H9 (cell line): ENCODE measurements at regions not wholly inside any gene's neighbourhood (a gene's known extent, or its start where the extent isn't known, plus 50 kb on each side); places are given as distances from the start of the nearest gene placed in this dataset.

Source experiments
- DNase-seq: peaks from one replicate; pipeline ENCODE4 v3.0.0-alpha.2; 2017
- H2AFZ ChIP-seq: one replicate; pipeline ENCODE4 v1.6.1; 2013; ENCODE audit warnings: mild to moderate bottlenecking, low read length, control low read depth, moderate library complexity
- H2AK5ac ChIP-seq: 2 replicates; pipeline ENCODE4 v1.6.1; 2013; ENCODE audit warnings: low read length, control low read depth, mixed read lengths; ENCODE audit not compliant: insufficient read length
- H2BK120ac ChIP-seq: one replicate; pipeline ENCODE4 v1.6.1; 2013; ENCODE audit warnings: low read depth, mild to moderate bottlenecking, low read length, control low read depth, inconsistent platforms; ENCODE audit not compliant: poor library complexity, severe bottlenecking
- H2BK12ac ChIP-seq: 2 replicates; pipeline ENCODE4 v1.6.1; 2013; ENCODE audit warnings: low read length, control low read depth, mixed read lengths, low read depth; ENCODE audit not compliant: insufficient read length
- H2BK15ac ChIP-seq: 2 replicates; pipeline ENCODE4 v1.6.1; 2013; ENCODE audit warnings: low read depth, low read length, control low read depth
- H2BK20ac ChIP-seq: one replicate; pipeline ENCODE4 v1.6.1; 2013; ENCODE audit warnings: low read depth, mild to moderate bottlenecking, low read length, control low read depth, inconsistent platforms; ENCODE audit not compliant: poor library complexity, severe bottlenecking
- H2BK5ac ChIP-seq: 2 replicates; pipeline ENCODE4 v1.6.1; 2013; ENCODE audit warnings: low read length, control low read depth, mixed read lengths; ENCODE audit not compliant: insufficient read length
- H3K14ac ChIP-seq: 2 replicates; pipeline ENCODE4 v1.6.1; 2013; ENCODE audit warnings: low read length, control low read depth; ENCODE audit not compliant: insufficient read depth
- H3K18ac ChIP-seq: 2 replicates; pipeline ENCODE4 v1.6.1; 2013; ENCODE audit warnings: low read depth, mild to moderate bottlenecking, mixed read lengths, low read length, control low read depth; ENCODE audit not compliant: insufficient read length
- H3K23ac ChIP-seq: 2 replicates; pipeline ENCODE4 v1.6.1; 2013; ENCODE audit warnings: low read length, control low read depth, mixed read lengths, low read depth; ENCODE audit not compliant: insufficient read length
- H3K23me2 ChIP-seq: 2 replicates; pipeline ENCODE4 v1.6.1; 2013; ENCODE audit warnings: low read depth, mild to moderate bottlenecking, mixed read lengths, low read length, control low read depth; ENCODE audit not compliant: insufficient read length, poor library complexity, severe bottlenecking
- H3K27ac ChIP-seq: 2 replicates; pipeline ENCODE4 v1.5.1; 2013; ENCODE audit warnings: low read length, control low read depth, mixed read lengths, low read depth; ENCODE audit not compliant: insufficient read length
- H3K27me3 ChIP-seq: 2 replicates; pipeline ENCODE4 v1.6.1; 2013; ENCODE audit warnings: low read length, control low read depth, inconsistent platforms; ENCODE audit not compliant: insufficient read depth
- H3K4ac ChIP-seq: 2 replicates; pipeline ENCODE4 v1.6.1; 2013; ENCODE audit warnings: low read depth, mild to moderate bottlenecking, control low read depth, inconsistent platforms, low read length, moderate library complexity
- H3K4me1 ChIP-seq: 2 replicates; pipeline ENCODE4 v1.6.1; 2013; ENCODE audit warnings: low read length, control low read depth, inconsistent platforms; ENCODE audit not compliant: insufficient read depth
- H3K4me2 ChIP-seq: 2 replicates; pipeline ENCODE4 v1.6.1; 2013; ENCODE audit warnings: low read length, control low read depth, mixed read lengths; ENCODE audit not compliant: insufficient read length, insufficient read depth
- H3K56ac ChIP-seq: 2 replicates; pipeline ENCODE4 v1.6.1; 2013; ENCODE audit warnings: low read depth, mild to moderate bottlenecking, mixed read lengths, low read length, control low read depth; ENCODE audit not compliant: insufficient read length
- H3K79me1 ChIP-seq: 2 replicates; pipeline ENCODE4 v1.6.1; 2013; ENCODE audit warnings: low read depth, mild to moderate bottlenecking, moderate library complexity, low read length, control low read depth, inconsistent platforms; ENCODE audit not compliant: insufficient read depth, poor library complexity, severe bottlenecking
- H3K79me2 ChIP-seq: 2 replicates; pipeline ENCODE4 v1.6.1; 2013; ENCODE audit warnings: low read length, control low read depth, inconsistent platforms; ENCODE audit not compliant: insufficient read depth
- H3K9ac ChIP-seq: 2 replicates; pipeline ENCODE4 v1.6.1; 2013; ENCODE audit warnings: low read length, control low read depth, mixed read lengths; ENCODE audit not compliant: insufficient read length; ENCODE audit errors: extremely low read depth
- H3K9me3 ChIP-seq: one replicate; pipeline ENCODE4 v1.6.1; 2013; ENCODE audit warnings: low read depth, low read length, inconsistent platforms; ENCODE audit not compliant: control insufficient read depth
- H3T11ph ChIP-seq: one replicate; pipeline ENCODE4 v1.6.1; 2013; ENCODE audit warnings: mild to moderate bottlenecking, low read length, control low read depth, inconsistent platforms
- H4K20me1 ChIP-seq: one replicate; pipeline ENCODE4 v1.6.1; 2013; ENCODE audit not compliant: control insufficient read depth, insufficient read length, insufficient read depth
- H4K5ac ChIP-seq: 2 replicates; pipeline ENCODE4 v1.6.1; 2013; ENCODE audit warnings: low read depth, mild to moderate bottlenecking, mixed read lengths, low read length, control low read depth; ENCODE audit not compliant: insufficient read length
- H4K8ac ChIP-seq: replicated peaks from 2 replicates; pipeline ENCODE4 v1.6.1; 2013; ENCODE audit warnings: low read length, control low read depth, mixed read lengths, low read depth; ENCODE audit not compliant: insufficient read length
- H4K91ac ChIP-seq: 2 replicates; pipeline ENCODE4 v1.6.1; 2013; ENCODE audit warnings: low read depth, mild to moderate bottlenecking, moderate library complexity, mixed read lengths, low read length, control low read depth; ENCODE audit not compliant: insufficient read length
- H3K27ac Mint-ChIP-seq, 3 experiments: 2 replicates in 2 of 3; 3 replicates in 1 of 3; pipeline ENCODE4 v1.8.0; 2020 to 2021; ENCODE audit warnings: mixed read lengths in 3 of 3, mild to moderate bottlenecking in 1 of 3, moderate library complexity in 1 of 3
- H3K27me3 Mint-ChIP-seq: 2 replicates; pipeline ENCODE4 v1.8.0; 2021; ENCODE audit warnings: low read depth, mild to moderate bottlenecking, moderate library complexity, mixed read lengths
- H3K36me3 Mint-ChIP-seq, 3 experiments: 2 replicates in 2 of 3; 3 replicates in 1 of 3; pipeline ENCODE4 v1.8.0; 2020 to 2021; ENCODE audit warnings: low read depth in 3 of 3, mixed read lengths in 3 of 3; ENCODE audit not compliant: insufficient read depth in 1 of 3
- H3K4me1 Mint-ChIP-seq, 2 experiments: 2 replicates each; pipeline ENCODE4 v1.8.0; 2020; ENCODE audit warnings: mixed read lengths in 2 of 2
- H3K4me3 Mint-ChIP-seq, 2 experiments: 2 replicates in 1 of 2; 3 replicates in 1 of 2; pipeline ENCODE4 v1.8.0; 2020 to 2021; ENCODE audit warnings: mild to moderate bottlenecking in 2 of 2, mixed read lengths in 2 of 2, moderate library complexity in 1 of 2
- H3K9me3 Mint-ChIP-seq, 2 experiments: 2 replicates in 1 of 2; 3 replicates in 1 of 2; pipeline ENCODE4 v1.8.0; 2020; ENCODE audit warnings: mild to moderate bottlenecking in 2 of 2, mixed read lengths in 2 of 2, moderate library complexity in 1 of 2
- CTCF ChIP-seq: fragments of 200-600 bp; sonication (generic); conservative IDR thresholded peaks from 3 replicates; pipeline ENCODE4 v1.8.0; 2021; ENCODE audit warnings: antibody characterized with exemption, mild to moderate bottlenecking
- WGBS: extraction: QIAGEN DNeasy Blood & Tissue Kit; methylation state at CpG from one replicate; pipeline ENCODE4 v1.1.7; 2013; ENCODE audit warnings: missing lambda C conversion rate, low lambda C conversion rate, mixed read lengths; ENCODE audit not compliant: insufficient read length; ENCODE audit errors: extremely low coverage; 5-methylcytosine and 5-hydroxymethylcytosine counted together

DNA sequence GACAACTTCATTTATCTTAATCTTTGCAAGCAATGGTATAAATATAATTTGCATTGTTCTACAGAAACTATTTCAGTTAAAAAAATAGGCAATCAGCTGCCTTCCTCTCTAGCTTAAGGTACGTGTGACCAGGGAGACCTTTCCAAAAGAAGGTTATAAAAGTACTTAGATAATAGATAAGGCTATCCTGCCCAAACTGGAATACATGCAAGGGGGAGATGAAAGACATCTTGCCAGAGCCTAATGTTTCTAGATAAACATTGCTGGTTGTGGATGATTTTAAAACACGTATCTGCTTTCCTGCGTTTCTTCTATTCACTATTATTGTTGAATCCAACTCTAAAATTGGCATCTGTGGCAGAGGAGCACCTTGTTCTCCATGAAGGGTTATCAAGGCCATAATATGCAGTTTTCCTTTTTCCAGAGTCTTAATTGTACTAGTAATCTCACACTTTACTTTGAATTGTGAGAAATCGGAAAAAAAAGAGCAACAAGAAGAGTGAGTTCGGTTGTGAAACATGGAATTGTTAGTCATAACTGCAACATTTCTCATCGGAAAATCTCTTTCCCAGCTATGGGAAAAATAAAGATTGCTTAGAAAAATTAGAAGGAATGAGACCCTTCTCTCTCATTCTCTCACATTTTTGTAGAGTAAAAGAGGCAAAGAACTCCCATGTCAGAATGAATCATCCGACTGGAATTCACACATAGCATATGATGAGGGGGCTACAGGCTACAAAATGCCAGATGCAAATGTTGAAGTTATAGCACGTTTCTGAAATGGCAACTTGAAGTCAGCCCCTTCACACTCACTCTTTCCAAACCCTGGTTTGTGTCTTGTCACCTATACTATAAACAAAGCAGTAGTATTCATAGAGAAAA is 936.1 kb upstream of the NR2F2 start:
- H3K4me3 Mint-ChIP-seq, result no peak overlapping the region
- no peak overlapping the region for H2BK120ac ChIP-seq
- WGBS, result no CpG with 5 or more reads among the region's 8 CpGs
- H3K56ac ChIP-seq, result no peak overlapping the region
- no peaks in the 10 kb centered on the region for H3K9me3 ChIP-seq
- TF ChIP-seq CTCF, result no peak
- no peak overlapping the region for H3K18ac ChIP-seq
- no peak overlapping the region for H3K4me2 ChIP-seq
- H3K4me1 ChIP-seq, result no peaks in the 10 kb centered on the region
- H3K36me3 Mint-ChIP-seq, result peaks cover 0 to 10% (median 0%) of the 10 kb centered on the region in 3 experiments; a peak in 2 of 7 replicates
- H3T11ph ChIP-seq, result no peak overlapping the region
- no peak overlapping the region for H3K4ac ChIP-seq
- H2BK12ac ChIP-seq, result no peak overlapping the region
- no peaks in the 10 kb centered on the region for H3K23me2 ChIP-seq
- no peaks in the 10 kb centered on the region for H4K20me1 ChIP-seq
- H3K79me1 ChIP-seq, result no peaks in the 10 kb centered on the region
- H3K14ac ChIP-seq, result no peak overlapping the region
- H3K27ac Mint-ChIP-seq, result no peak overlapping the region
- no peak overlapping the region for H2BK20ac ChIP-seq
- no peak overlapping the region for H2BK15ac ChIP-seq
- no peak overlapping the region for H3K23ac ChIP-seq
- DNase-seq, result no peak
- no peak overlapping the region for H4K91ac ChIP-seq
- H3K79me2 ChIP-seq, result no peaks in the 10 kb centered on the region
- H4K8ac ChIP-seq, result no peak overlapping the region
- no peak overlapping the region for H3K27ac ChIP-seq
- H3K9ac ChIP-seq, result no peak overlapping the region
- no peaks in the 10 kb centered on the region for H3K27me3 Mint-ChIP-seq
- no peak overlapping the region for H2BK5ac ChIP-seq
- no peaks in the 10 kb centered on the region for H3K27me3 ChIP-seq
- H2AK5ac ChIP-seq, result no peak overlapping the region
- no peak overlapping the region for H4K5ac ChIP-seq
- no peak overlapping the region for H2AFZ ChIP-seq
- H3K4me1 Mint-ChIP-seq, result no peaks in the 10 kb centered on the region
- peaks cover 4 to 10% of the 10 kb centered on the region in 2 experiments; a peak in 4 of 5 replicates for H3K9me3 Mint-ChIP-seq
